Activated T-helper 2 cell treated with anti-CD3 and anti-CD28 coated beads, Interferon-gamma antibody, Interleukin-2, Interleukin-4, amounts not matched to agents 10 μg/mL and 5 μg/mL and 100 μg/mL, durations not matched to agents 14 hours and 24 hours and 36 hours (primary cell): ENCODE measurements at regions not wholly inside any gene's neighbourhood (a gene's known extent, or its start where the extent isn't known, plus 50 kb on each side); places are given as distances from the start of the nearest gene placed in this dataset.

ENCODE experiments used
- DNase-seq: peaks from one replicate; pipeline ENCODE4 v3.0.0; 2021; ENCODE audit warnings: low spot score
- H3K27ac Mint-ChIP-seq: one replicate; pipeline ENCODE4 v1.8.0; 2021; ENCODE audit warnings: mixed read lengths
- H3K27me3 Mint-ChIP-seq: one replicate; pipeline ENCODE4 v1.8.0; 2021; ENCODE audit warnings: low read depth, mixed read lengths
- H3K36me3 Mint-ChIP-seq: one replicate; pipeline ENCODE4 v1.8.0; 2021; ENCODE audit warnings: low read depth, mixed read lengths
- H3K4me1 Mint-ChIP-seq: one replicate; pipeline ENCODE4 v1.8.0; 2021; ENCODE audit warnings: low read depth, mixed read lengths
- H3K4me3 Mint-ChIP-seq: one replicate; pipeline ENCODE4 v1.8.0; 2021; ENCODE audit warnings: low read depth, mild to moderate bottlenecking, moderate library complexity, mixed read lengths
- H3K9me3 Mint-ChIP-seq: one replicate; pipeline ENCODE4 v1.8.0; 2021; ENCODE audit warnings: mixed read lengths
- intact Hi-C: fragments of 100-400 bp; cut with micrococcal nuclease; formaldehyde crosslinking; loops from one replicate; pipeline ENCODE4 v1.15.1; 2023

DNA sequence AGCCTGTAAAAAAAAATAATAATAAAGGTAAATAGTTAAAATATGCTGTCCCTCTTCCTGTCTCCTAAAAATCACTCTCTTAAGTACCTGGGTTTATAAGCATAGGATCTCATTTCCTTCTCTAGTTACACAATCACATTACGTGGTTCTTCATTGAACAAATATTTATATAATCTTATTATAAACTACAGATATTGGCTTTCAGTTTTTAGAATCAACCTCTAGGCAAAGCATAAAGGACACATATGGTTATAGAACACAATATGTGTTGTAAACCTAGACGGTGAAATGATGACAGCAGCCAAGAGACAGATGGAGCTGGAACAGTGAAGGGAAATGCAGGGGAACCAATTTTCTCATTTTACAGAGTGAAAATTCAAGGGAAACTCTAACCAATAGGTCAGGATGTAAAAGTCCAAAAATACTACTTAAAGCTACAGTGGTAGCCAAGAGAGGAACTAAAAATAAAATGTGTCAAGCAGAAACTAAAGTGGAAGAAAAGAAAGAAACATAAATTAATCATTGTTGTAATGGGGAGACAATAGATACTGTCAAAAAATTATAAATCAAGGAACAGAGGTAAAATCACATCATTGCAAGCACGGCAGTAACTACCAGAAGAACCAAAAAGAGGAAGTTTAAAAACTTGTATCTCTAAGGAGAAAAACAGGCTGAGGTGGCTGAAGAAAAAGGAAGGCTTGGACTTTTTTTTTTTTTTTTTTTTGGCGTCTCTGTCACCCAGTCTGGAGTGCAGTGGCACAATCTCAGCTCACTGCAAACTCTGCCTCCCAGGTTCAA lies 82.8 kb upstream of the CDYL start:
- H3K27ac Mint-ChIP-seq, result no peak overlapping the region
- peaks cover 3% of the 10 kb centered on the region for H3K27me3 Mint-ChIP-seq
- no peaks in the 10 kb centered on the region for H3K9me3 Mint-ChIP-seq
- no peaks in the 10 kb centered on the region for H3K36me3 Mint-ChIP-seq
- intact Hi-C loops, result no loop called here
- no peak overlapping the region for H3K4me3 Mint-ChIP-seq
- DNase-seq, result no peak
- H3K4me1 Mint-ChIP-seq, result no peaks in the 10 kb centered on the region

- Mint-ChIP-seq H3K36me3 (no peaks in the 10 kb centered on the region), H3K4me1 (no peaks in the 10 kb centered on the region), H3K9me3 (no peaks in the 10 kb centered on the region), H3K27ac (no peak overlapping the region), H3K4me3 (no peak overlapping the region), H3K27me3 (peaks cover 3% of the 10 kb centered on the region)
- intact Hi-C loops, result no loop called here
- no peak for DNase-seq
Measured at GRCh38 chr6:4692664-4693063, 83.5 kb upstream of the CDYL start.

DNA sequence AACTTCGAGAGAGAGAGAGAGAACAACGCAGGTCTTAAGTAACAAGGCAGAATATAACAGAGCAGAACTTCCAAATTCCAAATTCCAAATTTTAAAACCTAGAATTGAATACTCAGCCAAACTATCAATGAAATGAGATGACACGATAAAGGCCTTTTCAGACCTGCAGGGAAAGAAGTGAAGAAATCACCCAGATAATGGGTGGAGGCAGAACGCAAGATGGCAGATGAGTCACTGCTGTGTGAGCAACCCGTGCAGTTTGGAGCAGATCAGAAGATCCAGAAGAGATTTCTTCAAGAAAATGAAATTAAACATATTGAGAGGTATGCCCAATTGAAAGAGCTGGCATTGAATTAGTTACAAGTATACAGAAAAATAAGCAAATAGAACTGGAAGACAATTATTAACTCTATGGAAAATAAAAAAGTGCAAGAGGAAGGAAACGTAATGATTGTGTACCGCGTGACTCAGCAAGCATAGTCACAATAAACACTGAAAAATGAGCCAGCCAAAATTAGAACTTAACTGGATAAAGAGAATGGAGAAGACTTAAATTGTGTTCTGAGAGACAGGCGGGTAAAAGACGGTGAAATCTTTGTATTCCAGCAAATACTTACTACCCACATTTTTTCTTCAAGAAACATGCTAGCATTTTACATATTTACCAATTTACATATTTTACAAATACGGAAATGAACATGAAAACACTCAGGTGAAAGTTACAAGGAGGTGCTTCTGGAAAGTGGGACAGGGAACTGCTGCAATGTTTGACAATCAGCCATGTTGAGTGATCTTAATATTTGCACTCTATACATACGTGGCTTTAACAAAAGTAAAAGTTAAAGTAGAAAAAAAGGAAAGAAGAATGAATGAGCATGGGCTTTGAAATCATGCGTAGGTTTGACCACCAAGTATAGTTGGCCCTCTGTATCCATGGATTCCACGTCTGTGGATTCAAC lies 87.9 kb upstream of the CDYL start:
- no peaks in the 10 kb centered on the region for H3K36me3 Mint-ChIP-seq
- intact Hi-C loops, result no loop called here
- H3K4me3 Mint-ChIP-seq, result no peak overlapping the region
- no peak for DNase-seq
- no peaks in the 10 kb centered on the region for H3K4me1 Mint-ChIP-seq
- H3K27me3 Mint-ChIP-seq, result peaks cover 1% of the 10 kb centered on the region
- no peaks in the 10 kb centered on the region for H3K9me3 Mint-ChIP-seq
- H3K27ac Mint-ChIP-seq, result no peak overlapping the region

DNA sequence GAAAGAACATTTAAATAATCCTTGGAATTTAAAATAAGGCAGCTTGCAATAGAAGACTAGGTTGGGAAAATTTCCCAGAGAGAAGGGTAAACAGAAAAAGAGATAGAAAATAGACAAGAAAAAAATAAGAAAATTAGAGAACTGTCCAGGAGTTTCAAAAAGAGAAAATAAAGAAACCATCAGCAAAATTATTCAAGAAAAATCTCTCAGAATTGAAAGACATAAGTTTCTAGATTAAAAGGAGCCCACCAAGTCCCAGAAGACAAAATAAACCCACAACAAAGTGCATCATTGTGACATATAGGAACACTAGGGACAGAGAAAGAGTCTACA lies 88.6 kb upstream of the CDYL start:
- Mint-ChIP-seq H3K4me3 (no peak overlapping the region), H3K36me3 (no peaks in the 10 kb centered on the region), H3K4me1 (no peaks in the 10 kb centered on the region), H3K27ac (no peak overlapping the region), H3K9me3 (no peaks in the 10 kb centered on the region), H3K27me3 (peaks cover 1% of the 10 kb centered on the region)
- DNase-seq, result no peak
- intact Hi-C loops, result no loop called here

DNA sequence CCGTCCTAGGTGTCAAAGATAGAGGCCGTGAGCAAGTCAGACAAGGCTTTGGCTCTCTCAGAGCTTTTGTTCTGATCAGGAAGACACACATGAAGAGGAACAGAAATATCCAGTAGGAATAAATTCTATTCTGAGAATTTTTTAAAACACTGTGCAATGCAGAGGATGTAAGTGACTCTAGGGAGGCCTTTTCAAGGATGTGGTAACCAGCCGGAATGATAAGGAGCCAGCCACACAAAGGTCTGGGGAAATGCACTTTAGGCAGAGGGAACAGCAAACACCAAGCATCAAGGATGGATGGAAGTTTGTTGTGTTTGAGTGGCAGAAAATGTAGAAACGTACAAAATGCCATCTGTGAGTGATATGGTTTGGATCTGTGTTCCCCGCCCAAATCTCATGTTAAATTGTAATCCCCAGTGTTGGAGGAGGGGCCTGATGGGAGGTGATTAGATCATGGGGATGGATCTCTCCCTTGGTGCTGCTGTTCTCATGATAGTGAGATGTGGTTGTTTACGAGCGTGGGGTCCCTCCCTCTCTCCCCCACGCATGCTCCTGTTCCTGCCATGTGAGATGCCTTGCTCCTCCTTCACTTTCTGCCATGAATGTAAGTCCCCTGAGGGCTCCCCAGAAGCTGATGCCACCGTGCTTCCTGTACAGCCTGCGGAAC lies 93.6 kb upstream of the CDYL start:
- DNase-seq, result no peak
- Mint-ChIP-seq H3K36me3 (no peaks in the 10 kb centered on the region), H3K27ac (no peak overlapping the region), H3K4me1 (no peaks in the 10 kb centered on the region), H3K27me3 (peaks cover 1% of the 10 kb centered on the region), H3K9me3 (no peaks in the 10 kb centered on the region), H3K4me3 (no peak overlapping the region)
- intact Hi-C loops, result no loop called here

GRCh38 chr6:4678506-4679300 lies 97.5 kb upstream of the CDYL start:
- intact Hi-C loops, result no loop called here
- no peak for DNase-seq
- Mint-ChIP-seq H3K27ac (no peak overlapping the region), H3K4me1 (no peaks in the 10 kb centered on the region), H3K36me3 (no peaks in the 10 kb centered on the region), H3K9me3 (no peaks in the 10 kb centered on the region), H3K4me3 (no peak overlapping the region), H3K27me3 (peaks cover 1% of the 10 kb centered on the region)

- Mint-ChIP-seq H3K27me3 (no peaks in the 10 kb centered on the region), H3K4me3 (no peak overlapping the region), H3K27ac (no peak overlapping the region), H3K4me1 (no peaks in the 10 kb centered on the region), H3K36me3 (no peaks in the 10 kb centered on the region), H3K9me3 (no peaks in the 10 kb centered on the region)
- no peak for DNase-seq
- intact Hi-C loops, result no loop called here
Measured at GRCh38 chr6:4677751-4678065, 98.5 kb upstream of the CDYL start.

DNA sequence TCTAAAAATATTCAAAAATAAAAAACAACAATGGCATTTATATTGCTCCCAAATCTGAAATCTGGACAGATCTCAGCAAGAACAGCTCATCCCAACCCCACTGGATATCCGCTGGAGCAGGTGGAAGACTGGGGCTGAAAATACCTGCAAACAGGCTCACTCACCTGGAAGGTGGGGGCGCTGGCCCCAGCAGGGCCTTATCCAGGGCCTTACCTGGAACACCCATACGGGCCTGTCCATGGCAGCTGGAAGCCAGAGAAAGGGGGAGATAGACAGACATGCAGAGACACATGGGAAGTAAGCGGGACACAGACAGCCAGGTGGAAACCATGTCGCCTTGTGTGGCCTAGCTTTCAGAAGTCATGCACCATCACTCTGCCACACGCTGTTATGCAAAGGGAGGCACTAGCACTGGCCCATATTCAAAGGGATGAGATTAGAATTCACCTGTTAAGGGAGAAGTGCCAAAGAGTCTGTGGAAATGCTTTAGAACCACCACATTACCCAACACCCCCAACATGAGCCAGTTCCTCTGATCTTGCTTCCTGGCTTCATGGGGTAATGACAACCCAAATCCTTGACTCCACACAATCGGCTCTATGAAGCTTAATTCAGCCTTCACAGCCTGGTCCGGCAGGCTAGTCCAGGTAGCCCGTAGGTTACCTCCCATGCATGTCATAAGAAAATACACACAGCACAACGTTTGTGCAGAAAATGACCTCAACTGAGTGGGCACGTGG lies 99.0 kb upstream of the CDYL start:
- H3K9me3 Mint-ChIP-seq, result no peaks in the 10 kb centered on the region
- H3K27ac Mint-ChIP-seq, result no peak overlapping the region
- intact Hi-C loops, result no loop called here
- no peaks in the 10 kb centered on the region for H3K36me3 Mint-ChIP-seq
- DNase-seq, result no peak
- H3K27me3 Mint-ChIP-seq, result no peaks in the 10 kb centered on the region
- no peaks in the 10 kb centered on the region for H3K4me1 Mint-ChIP-seq
- H3K4me3 Mint-ChIP-seq, result no peak overlapping the region

DNA sequence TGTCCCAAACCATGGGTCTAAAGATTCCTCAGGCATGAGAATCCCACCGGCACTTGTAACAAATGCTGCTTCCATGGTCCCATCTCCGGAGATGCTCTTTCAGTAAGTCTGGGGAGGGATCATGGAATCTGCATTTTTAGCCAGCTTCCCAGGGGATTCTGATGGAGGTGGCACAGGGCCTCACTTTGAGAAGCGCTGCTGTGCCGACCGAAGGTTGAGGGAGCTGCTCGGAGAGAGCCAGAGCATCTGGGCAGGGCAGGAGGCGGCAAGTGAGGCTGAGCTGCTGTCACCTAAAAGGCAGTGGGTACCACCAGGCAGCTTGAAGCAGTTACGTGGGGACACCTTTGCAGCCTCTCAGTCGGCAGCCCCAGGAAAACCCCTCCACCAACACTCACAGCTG lies 100.2 kb upstream of the CDYL start:
- intact Hi-C loops, result no loop called here
- Mint-ChIP-seq H3K4me3 (no peak overlapping the region), H3K4me1 (no peaks in the 10 kb centered on the region), H3K27ac (no peak overlapping the region), H3K27me3 (no peaks in the 10 kb centered on the region), H3K36me3 (no peaks in the 10 kb centered on the region), H3K9me3 (no peaks in the 10 kb centered on the region)
- DNase-seq, result no peak

DNA sequence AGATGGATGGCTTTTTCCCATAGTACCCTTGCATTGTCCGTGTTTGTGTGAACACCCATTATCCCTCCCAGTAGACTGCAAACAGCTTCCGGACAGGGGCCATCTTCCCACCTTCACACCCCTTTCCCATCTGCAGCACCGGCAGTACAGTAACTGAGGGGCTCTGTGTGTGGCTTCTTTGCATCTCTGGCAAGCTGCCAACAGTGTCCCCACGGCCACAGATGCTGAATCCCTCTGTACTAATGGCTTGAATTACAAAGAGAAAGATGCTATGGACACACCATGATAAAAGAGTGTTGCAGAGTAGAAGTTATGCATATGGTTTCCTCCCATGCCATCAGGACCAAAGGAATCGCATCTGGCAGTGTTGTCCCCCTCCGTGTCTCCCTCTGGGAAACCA lies 101.1 kb upstream of the CDYL start:
- H3K4me1 Mint-ChIP-seq, result no peaks in the 10 kb centered on the region
- no peaks in the 10 kb centered on the region for H3K9me3 Mint-ChIP-seq
- no peaks in the 10 kb centered on the region for H3K27me3 Mint-ChIP-seq
- no peak for DNase-seq
- no peak overlapping the region for H3K27ac Mint-ChIP-seq
- no peak overlapping the region for H3K4me3 Mint-ChIP-seq
- no peaks in the 10 kb centered on the region for H3K36me3 Mint-ChIP-seq
- intact Hi-C loops, result no loop called here

GRCh38 chr6:4673861-4674260 lies 102.3 kb upstream of the CDYL start:
- no peaks in the 10 kb centered on the region for H3K36me3 Mint-ChIP-seq
- H3K27ac Mint-ChIP-seq, result no peak overlapping the region
- intact Hi-C loops, result no loop called here

DNA sequence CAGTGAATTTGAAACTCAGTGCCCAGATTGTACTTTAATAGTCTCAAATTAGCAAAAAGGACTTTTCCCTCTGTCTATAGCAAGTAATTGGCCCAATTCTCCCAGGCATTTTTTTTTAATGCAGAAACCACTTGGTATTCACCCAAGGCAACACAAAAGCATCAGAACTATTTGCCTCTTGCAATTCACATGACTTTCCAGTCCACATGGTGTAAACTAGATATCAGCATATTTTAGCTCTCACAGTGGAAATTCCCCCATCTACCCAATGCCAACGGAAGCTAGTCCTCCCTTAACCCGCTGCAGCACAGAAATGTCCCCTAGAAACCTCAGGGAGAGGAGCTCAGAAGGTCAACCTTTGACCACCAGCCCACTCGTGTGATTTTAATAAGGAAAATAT lies 103.4 kb upstream of the CDYL start:
- no peak for DNase-seq
- no peaks in the 10 kb centered on the region for H3K9me3 Mint-ChIP-seq
- no peak overlapping the region for H3K27ac Mint-ChIP-seq
- no peaks in the 10 kb centered on the region for H3K27me3 Mint-ChIP-seq
- H3K4me1 Mint-ChIP-seq, result no peaks in the 10 kb centered on the region
- H3K36me3 Mint-ChIP-seq, result no peaks in the 10 kb centered on the region
- intact Hi-C loops, result no loop called here
- no peak overlapping the region for H3K4me3 Mint-ChIP-seq

More at GRCh38 chr6:4673861-4674260, 102.3 kb upstream of the CDYL start:
- Mint-ChIP-seq H3K4me3 (no peak overlapping the region), H3K27me3 (no peaks in the 10 kb centered on the region), H3K4me1 (no peaks in the 10 kb centered on the region), H3K9me3 (no peaks in the 10 kb centered on the region)
- DNase-seq, result no peak
